ENCODE measurements at regions not wholly inside any gene's neighbourhood (a gene's known extent, or its start where the extent isn't known, plus 50 kb on each side); places are given as distances from the start of the nearest gene placed in this dataset.
"Not testable (repeated sequence)": the region's sequence is repeated elsewhere in the genome, so short reads cannot be mapped to it uniquely, and the experiment has no call there.

DNA sequence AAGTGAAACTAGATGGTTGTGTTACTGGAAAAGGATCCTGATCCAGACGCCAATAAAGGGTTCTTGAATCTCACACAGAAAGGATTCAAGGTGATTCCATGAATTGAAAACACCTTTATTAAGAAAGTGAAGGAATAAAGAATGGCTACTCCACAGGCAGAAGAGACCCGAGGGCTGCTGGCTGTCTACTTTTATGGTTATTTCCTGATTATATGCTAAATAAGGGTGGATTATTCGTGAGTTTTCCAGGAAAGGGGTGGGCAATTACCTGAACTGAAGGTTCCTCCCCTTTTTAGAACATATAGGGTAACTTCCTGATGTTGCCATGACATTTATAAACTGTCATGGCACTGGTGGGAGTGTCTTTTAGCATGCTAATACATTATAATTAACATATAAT lies 50.9 kb upstream of the WARS2 start:
- no peak for DNase-seq

DNA sequence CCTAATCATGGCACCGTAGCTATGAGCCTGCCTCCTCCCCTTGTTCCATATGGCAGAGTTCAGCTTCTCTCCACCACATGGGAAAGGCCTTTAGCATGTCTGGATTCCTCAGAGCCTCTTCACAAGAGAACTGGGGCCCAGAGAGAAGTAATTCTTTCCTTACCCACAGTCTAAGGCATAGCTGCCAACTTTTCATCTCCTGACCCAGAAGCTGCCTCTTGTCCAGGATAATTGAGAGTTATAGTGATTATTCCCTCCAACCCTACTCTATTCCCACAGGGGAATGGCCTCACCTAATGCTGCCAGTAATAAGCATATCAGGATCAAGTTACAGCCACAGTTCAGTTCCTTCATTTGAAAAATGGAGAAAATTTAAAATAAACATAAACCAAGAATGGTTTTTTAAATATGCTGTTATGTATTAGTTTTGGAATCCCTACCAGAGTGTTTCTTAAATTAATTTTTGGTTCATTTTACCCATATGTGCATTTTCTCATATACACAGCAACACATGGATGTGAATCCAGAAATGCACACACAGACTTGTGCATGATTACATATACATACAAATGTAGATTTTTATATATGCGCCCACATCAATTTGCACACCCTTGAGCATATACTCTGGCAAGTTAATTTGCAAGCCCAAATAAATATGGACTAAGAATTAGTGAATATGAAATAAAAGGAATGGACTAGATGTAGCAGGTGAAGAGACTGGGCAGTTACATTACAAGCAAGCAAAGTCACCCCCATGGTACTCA lies 63.9 kb upstream of the WARS2 start:
- no peak for DNase-seq

DNA sequence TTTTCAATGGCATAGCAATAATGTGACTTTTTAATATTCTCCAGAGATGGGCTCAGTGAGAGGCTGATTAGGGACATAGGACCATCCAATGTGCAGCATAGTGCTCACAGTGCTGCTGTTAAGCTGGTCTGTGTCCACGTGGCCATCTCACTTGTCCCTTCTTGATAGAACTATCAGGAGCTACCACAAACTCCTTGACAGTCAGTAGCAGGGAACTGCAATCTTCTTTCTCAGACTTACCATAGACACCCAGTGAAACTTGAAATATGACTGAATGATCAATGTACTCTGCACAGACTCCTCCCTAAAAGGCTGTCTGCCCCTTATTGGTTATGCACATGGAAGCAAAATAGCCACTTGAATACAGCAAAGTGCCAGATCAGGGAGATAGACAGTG lies 64.5 kb upstream of the WARS2 start:
- DNase-seq, result no peak

DNA sequence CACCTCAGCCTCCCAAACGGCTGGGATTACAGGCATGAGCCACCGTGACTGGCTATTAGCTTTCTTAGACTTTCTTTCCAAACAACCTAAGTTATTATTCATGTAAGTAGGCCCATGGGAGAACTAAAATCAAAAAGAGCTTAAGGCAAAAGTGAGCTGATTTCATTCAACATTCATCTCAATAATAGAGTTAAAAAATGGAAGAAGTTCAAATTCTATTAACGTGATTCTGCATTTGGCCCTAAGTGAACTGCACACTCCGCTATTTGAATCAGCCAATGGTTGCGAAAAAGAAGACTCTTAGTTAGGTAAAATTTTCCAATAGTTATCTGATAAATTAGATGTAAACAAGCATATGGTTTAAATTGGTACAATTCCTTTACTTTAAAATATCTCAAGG lies 68.6 kb upstream of the WARS2 start:
- no peak for DNase-seq

DNA sequence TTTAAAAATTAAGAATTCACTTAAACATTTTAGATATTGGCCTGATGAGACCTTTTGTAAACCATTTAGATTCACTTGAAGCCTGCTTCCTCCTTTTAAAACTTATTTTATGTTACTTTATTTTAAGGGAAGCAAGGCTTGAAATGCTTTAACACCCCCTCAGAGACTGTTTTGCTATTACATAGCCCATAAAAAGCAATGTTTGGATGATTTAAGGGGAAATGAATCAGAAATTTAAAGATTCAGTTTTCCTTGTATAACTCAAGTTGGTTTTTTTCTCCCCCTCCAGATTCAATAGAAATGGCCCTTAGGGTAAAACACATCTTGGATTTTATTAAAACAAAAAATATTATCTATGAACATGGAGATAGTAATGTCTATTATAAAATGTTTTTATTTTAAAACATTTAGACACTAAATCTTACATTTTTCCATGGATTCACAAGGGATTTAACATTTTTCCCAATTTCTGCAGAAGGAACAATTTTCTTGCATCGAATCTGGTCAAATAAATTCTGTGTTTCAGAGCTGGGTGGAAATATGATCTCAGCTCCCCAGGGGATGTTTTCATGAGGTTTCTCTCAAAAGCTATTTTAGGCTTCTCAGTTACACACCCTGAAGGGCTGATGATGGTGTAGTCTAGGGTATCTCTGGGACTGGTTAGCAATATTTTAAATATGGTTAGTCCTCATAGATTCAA lies 69.3 kb upstream of the WARS2 start:
- DNase-seq, result no peak

DNA sequence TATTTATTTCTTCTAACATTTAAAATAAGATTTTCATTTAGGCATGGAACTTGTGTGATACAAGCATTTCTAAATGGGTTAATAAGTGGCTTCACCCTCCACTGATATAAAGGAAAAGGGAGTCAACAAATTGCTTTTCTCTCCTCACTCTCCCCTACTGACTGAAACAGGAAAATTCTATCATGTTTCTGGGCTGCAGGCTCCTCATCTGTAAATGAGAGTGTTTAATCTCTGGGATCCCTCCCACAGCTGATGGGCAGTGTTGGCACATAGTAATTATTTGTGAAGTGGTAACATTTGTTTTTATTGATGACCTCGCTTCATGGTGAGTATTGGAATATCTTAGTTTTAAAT lies 69.8 kb upstream of the WARS2 start:
- no peak for DNase-seq

DNA sequence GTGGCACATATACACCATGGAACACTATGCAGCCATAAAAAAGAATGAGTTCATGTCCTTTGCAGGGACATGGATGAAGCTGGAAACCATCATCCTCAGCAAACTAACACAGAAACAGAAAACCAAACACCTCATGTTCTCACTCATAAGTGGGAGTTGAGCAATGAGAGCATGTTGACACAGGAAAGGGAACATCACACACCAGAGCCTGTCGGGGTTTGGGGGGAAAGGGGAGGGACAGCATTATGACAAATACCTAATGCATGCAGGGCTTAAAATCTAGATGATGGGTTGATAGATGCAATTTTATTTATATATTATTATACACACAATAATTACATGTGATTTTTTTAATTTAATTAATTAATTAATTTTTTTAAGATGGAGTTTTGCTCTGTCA lies 72.8 kb upstream of the WARS2 start:
- DNase-seq, result not testable (repeated sequence)

DNA sequence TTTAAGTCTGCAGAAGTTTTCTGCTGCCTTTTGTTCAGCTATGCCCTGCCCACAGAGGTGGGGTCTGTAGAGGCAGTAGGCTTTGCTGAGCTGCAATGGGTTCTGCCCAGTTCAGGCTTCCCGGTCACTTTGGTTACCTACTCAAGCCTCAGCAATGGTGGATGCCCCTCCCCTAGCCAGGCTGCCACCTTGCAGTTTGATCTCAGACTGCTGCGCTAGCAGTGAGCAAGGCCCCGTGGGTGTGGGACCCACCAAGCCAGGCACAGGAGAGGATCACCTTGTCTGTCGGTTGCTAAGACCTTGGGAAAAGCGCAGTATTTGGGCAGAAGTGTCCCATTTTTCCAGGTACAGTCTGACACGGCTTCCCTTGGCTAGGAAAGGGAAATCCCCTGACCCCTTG lies 74.5 kb upstream of the WARS2 start:
- not testable (repeated sequence) for DNase-seq

DNA sequence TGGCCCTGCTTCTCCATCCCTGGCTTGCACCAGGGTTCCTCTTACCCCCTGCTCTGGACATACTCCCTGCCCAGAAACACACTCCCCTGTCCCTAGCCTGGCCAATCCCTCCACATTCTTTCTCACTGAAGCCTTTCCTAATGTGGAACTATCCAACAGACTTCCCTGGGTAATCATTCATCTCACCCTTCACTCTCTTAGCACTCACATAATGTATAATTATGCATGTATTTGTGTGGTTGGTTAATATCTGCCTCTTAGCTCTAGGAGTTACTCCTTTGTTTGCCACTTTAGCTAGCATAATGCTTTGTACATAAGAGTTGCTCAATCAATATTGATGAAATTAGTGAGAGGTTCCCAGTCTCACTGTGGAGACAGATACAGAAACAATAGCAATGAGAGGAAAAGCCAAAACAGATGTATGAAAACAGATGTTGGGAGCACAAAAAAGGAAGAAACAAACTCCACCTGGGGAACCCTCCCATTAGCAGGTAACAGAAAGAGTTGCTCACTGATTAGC lies 76.9 kb upstream of the WARS2 start:
- DNase-seq, result no peak

DNA sequence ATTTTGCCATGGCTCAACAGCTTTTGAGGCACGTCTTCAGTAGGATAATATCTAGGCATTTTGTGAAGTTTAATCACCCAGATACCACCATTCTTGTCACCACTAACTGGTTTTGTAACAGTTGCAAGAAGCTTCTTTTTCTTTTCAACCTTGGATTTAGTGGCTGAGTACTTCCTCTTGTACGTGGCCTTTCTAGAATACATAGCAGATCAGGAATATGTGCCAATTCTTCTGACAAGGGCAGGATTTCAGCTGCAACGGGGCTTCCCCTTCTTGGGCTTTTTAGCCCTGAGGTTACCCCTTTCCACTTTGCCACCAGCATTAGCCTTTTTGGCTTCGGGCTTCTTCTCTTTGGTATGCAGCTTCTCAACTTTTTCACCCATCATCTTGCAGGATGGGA lies 79.3 kb upstream of the WARS2 start:
- DNase-seq, result peak; percentile 27 to 37

DNA sequence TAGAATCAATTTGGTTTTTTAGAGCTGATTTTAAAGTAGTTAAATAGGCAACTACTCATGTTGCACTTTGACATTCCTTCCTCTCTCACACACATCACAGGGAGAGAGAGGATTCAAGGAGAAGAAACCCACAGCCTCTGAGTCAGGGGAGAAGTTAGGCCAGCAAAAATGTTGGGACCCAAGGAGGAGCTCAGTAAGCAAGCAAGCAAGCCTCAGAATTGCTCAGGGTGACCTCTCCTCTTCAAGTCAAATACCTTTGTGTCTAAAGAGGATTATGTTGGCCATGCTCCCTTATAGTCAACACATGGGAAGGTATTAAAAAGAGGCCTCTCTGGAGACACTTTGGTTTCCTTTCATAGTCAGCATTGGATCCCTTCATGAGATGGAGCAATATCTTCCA lies 80.5 kb upstream of the WARS2 start:
- no peak for DNase-seq

DNA sequence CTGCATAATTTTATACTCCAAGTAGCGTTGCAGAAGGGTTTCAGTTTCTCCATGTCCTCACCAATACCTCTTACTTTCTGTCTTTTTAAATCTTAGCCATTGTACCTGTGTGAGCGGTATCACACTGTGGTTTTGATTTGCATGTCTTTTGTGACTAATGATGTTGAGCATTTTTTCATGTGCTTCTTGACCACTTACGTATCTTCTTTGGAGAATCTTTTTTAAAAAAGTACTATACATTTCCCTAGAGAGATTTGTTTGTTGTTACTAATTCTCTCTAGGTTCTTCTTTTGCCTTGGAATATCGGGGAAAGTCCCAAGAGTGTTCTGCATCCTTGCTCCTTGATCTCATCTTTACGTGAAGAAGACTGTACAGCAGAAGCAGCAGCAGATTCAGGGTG lies 81.8 kb upstream of the WARS2 start:
- no peak for DNase-seq

DNA sequence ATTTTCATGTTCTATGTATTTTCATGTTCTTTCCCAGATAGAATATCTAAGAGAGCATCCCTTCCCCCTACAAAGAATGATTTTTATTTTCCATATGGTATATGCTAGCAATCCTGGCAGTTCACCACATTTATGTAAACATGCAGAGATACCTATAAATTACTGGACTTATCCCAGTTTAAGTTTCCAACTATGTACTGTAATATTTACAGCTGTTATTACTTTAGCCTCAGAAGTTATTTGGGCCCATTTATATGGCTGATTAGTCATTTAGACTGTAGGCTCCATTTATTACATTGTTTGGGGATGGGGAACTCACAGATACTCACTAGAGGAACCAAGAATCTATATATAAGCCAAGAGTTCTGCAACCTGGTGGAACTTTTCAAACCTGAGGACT lies 84.8 kb upstream of the WARS2 start:
- DNase-seq, result no peak

DNA sequence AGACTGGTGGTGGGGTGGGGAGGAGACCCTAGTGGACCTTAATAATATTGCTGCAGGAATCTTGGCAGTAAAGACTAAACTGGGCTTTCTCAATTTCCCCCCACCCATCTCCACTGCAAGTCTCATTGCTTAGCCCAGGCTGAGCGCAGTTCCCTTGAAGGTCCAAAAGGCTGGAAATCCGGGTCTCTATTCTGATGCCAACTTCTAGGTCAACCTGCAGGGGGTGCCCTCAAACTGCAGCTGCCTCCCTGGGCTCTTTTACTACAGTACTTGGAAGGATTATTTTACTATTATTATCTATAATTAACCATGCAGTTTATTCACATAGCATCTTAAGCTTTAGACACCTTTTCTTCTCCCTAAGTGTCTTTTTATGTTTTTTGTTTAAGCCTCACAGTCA lies 85.4 kb upstream of the WARS2 start:
- no peak for DNase-seq

DNA sequence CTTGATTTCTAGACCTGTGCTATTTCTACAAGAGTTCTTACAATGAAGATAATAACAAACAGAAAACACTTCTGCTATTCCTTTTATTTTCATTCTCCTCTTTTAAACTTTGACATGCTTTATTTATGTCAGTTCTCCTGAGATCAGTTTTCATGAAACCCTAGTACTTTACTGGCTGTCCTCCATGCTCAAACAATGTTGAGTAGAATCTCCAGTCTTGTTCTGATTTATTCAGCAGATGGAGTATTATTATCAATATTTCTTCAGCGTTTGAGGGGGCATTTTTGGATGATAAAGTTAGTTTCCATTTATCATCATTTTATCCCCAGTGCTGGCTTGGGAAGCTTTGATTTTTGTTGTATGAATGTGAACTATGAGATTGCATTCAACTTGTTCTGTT lies 85.9 kb upstream of the WARS2 start:
- no peak for DNase-seq

DNA sequence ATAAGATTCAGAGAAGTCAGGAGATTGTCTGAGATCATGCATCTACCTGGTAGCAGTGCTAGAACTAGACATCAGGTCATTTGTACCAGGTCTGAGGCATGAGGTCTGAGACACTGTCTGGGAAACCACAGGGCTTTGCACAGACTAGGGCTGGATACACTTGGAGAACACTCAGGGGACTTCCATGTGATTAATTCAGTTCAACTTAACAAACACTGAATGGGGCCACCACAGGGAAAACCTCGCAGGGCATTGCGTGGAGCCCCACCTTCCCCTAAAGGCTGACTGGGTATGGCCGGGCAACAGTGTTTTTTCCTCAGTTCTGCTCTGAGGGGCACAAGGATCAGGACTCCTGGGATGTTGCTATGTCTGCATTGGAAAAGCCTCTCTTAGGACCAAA lies 86.5 kb upstream of the WARS2 start:
- DNase-seq, result no peak

DNA sequence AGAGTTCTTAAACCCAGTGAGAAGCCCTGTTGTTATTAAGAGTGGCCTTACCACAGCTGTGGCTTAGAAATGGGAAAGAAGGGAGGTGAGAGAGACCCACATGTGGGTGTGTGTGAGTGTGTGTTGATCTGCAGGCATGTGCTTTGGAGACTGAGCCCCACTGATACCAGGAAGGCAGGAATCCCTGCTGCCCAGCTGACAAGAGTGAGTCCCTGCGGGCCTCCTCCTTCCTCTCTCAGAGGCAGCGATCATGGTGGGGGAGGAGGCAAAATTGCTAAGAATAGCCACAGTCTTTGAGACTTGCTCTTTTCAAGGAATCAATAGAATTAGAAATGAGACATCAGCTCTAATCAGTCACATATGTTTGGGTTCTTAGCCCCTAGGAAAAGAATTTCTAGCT lies 87.0 kb upstream of the WARS2 start:
- peak; percentile 15 to 18 for DNase-seq

DNA sequence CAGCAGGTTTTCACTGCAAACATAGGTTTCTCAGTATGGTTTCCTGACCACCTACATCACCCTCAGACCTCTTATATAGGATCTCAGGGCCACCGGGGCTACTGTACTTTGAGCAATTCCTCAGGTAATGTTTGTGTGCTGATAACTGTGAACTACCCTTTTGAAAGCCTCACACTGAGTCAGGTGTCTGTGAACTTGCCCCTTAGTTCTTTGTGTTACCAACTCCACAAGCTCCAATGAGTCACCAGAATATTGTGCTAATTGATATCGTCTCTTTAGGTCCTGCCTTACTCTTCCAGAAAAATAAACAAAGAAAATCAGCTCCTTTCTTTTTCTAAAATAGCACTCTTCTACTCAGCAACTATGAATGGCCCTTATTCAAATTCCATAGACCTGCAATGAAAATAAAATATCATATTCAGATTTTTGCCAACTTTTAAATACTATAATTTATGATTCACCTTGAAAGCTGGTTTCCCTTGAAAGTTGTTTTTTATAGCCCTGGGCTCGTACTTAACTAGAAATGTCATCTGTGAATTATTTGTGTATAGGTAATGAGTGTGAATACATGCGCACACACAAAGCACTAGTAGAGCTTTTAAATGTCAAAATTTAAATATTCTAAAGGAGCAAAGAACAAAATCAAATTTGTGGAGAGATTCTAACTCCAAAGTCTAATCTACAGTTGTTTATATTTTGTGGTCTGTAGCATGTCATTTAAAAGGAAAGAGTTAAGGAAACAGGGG lies 88.1 kb upstream of the WARS2 start:
- DNase-seq, result no peak

DNA sequence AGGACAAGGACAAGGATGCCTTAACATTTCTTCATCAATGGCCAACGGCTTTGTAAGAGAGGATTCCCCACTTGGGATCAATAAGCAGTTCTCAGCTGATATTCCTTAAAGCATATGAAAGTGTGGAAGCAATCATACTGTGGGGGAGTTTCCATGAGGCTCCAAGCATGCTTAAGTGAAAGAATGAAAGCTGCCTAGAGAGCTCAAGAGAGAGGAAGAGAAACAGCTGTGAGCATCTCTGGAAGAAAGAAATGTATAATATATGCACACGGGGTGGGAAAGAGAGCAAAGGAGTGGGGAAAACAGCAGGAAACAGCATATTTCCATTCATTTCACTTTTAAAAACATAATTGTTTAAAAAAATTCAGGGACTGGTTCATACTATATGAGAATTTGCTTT lies 94.7 kb upstream of the WARS2 start:
- DNase-seq, result no peak

DNA sequence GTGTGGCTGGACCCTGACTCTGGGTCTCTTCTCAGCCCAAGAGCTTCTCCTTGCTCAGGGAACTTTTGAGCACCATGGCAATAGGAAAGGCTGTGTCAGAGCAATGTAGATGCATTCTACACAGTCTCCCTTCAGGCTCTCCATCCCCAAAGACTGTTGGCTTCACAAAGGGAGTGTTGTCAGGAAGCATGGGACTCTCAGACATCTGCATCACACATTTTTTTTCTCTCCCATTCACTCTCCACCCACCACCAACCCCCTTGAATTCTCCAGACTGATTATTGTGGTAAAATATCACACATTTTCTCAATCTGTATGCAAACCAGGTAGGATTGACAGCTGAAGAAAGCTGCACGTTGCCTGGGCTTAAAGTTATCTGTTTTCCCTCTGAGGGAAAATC lies 105.4 kb upstream of the WARS2 start:
- DNase-seq, result no peak

DNA sequence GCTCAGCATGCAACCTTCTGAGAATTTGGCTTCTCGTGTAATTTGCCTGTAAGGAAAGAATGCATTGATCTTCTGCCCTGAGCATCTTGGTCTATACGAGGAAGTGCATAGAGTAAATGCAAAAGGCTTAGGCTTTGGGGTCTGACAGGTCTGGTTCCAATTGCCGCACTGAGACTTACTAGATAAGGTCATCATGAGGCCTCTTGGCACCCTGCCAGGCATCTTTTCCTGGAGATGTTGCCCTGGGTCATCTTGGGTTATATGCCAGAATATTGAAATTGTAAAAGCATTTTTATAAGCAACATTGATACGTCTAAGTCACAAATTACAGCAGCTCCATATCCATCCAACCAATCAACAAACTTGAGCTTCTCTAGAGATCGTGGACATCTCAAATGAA lies 108.8 kb upstream of the WARS2 start:
- DNase-seq, result no peak

DNA sequence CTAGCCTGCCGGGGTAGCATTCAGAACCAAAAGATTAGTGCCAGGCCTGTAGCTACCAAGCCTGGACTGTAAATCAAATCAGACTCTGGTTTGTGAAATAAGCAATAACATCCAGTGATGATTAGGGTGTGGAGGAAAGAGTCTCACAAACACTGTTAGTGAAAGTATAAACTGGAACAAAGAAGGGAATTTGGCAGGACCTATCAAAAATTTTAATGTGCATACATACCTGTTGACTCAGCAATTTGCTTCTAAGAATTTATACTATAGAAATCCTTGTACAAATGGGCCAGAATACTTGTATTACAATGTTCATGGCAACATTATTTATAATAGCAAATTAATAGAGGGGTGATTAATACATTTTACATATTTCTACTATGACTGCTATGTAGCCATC lies 109.8 kb upstream of the WARS2 start:
- no peak for DNase-seq

DNA sequence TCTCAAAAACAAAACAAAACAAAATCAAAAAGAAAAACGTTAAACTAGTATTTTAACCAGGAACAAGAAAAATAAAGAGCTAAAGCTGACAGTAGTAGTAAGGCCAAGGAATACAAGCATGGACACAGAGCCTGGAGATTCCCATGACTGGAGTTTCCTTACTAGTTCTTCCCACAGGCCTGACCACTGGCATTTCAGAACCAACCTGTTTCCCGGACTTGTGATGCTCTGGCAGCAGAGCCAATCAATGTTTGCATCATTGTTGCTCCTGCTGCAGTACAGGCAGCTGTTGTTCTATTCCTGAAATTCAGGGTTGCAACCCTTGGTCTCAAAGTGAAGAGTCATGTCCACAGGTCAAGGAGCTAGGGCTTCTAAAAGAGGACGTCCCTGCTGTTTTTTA lies 111.3 kb upstream of the WARS2 start:
- no peak for DNase-seq

DNA sequence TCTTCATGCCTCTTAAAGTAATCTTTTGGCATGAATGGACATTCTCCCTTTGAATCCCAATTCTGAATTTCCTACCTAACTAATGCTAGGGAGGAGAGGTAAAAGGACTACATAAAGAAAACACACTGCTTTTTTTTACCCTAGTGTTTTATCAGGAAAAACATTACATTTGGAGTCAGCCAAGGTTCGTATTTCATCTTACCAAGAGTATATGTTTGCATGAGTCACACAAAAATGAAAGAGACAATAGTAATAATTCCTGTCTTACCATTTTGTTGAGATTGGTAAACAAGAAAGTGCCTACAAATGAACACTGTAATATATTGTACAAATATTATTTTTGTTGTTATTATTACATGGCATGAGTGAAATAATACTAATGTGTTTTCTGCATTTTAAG lies 112.9 kb upstream of the WARS2 start:
- DNase-seq, result no peak

Measured in Kasumi-1 (cell line).